ENCODE measurements at regions not wholly inside any gene's neighbourhood (a gene's known extent, or its start where the extent isn't known, plus 50 kb on each side); places are given as distances from the start of the nearest gene placed in this dataset.

DNA sequence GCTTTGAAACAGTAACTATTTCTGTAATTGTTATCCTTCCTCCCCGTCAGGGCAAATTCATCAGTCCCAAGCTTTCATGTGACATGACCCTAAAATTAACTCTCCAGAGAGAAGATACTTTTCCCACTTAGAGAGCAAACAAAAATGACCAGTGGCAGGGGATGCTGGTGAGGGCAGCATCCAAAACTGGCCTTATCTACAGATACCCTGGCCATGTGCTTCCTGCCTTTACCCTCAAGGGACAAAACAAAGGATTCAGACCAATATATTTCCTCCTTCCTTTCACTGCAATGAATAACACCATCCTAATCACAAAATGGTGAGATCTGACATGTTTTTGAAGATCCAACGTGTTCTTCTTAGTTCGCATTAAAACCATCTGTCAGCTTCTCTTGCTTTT is 267.2 kb downstream of the MAN2A1 start:
- TF ChIP-seq, protein P1, sequence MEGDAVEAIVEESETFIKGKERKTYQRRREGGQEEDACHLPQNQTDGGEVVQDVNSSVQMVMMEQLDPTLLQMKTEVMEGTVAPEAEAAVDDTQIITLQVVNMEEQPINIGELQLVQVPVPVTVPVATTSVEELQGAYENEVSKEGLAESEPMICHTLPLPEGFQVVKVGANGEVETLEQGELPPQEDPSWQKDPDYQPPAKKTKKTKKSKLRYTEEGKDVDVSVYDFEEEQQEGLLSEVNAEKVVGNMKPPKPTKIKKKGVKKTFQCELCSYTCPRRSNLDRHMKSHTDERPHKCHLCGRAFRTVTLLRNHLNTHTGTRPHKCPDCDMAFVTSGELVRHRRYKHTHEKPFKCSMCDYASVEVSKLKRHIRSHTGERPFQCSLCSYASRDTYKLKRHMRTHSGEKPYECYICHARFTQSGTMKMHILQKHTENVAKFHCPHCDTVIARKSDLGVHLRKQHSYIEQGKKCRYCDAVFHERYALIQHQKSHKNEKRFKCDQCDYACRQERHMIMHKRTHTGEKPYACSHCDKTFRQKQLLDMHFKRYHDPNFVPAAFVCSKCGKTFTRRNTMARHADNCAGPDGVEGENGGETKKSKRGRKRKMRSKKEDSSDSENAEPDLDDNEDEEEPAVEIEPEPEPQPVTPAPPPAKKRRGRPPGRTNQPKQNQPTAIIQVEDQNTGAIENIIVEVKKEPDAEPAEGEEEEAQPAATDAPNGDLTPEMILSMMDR (IDR thresholded peaks at IDR 0.05): no peak
- no peak for TF ChIP-seq POLR2A (IDR thresholded peaks at IDR 0.05)

All from testis (tissue), 2 donors.